HepG2 (cell line): ENCODE measurements at regions not wholly inside any gene's neighbourhood (a gene's known extent, or its start where the extent isn't known, plus 50 kb on each side); places are given as distances from the start of the nearest gene placed in this dataset.

Experiments used
- ATAC-seq: fragments of 200-7000 bp; cut with Tn5 transposase; 3 replicates; pipeline ENCODE4 v1.9.1; 2020; ENCODE audit warnings: mild to moderate bottlenecking, moderate library complexity
- BruUV-seq: library from RNA; stranded (reverse); fragments of 400-500 nt; replicated peaks from 2 replicates; lab custom pipeline; 2021; lab: Mats Ljungman, UMichigan
- CTCF ChIA-PET: fragments of 300-600 bp; formaldehyde crosslinking; extraction: SDS; loops from one replicate; lab custom pipeline; 2021; ENCODE audit warnings: low total read pairs, inconsistent platforms, low intra/inter-chr PET ratio; lab: Yijun Ruan, JAX
- POLR2A ChIA-PET: fragments of 350-600 bp; sonication (Branson Sonifier 250); formaldehyde crosslinking; loops from one replicate; lab custom pipeline; 2020; ENCODE audit warnings: antibody characterized with exemption, inconsistent platforms; lab: Yijun Ruan, JAX
- DNase-seq: peaks from one replicate; pipeline ENCODE4 v3.0.0-alpha.2; 2015; ENCODE audit warnings: low spot score
- FAIRE-seq: peaks from 3 replicates; lab custom pipeline; 2011; peaks lifted over from hg19 to GRCh38; lab: Jason Lieb, UNC
- H2AFZ ChIP-seq: one replicate; pipeline ENCODE4 v1.6.1; 2011; ENCODE audit warnings: low read length, inconsistent platforms
- H3K27ac ChIP-seq: fragments of 300-600 bp; 3 replicates; pipeline ENCODE4 v1.8.0; 2011; ENCODE audit warnings: mixed run types, mild to moderate bottlenecking, mixed read lengths, low read length, inconsistent platforms; ENCODE audit not compliant: insufficient read depth; ENCODE audit errors: extremely low read length
- H3K27me3 ChIP-seq, 2 experiments: fragments of 200-600 bp in 1 of 2; 2 replicates in 1 of 2; 3 replicates in 1 of 2; pipeline versions ENCODE4 v1.6.0 to v1.8.0; 2011; ENCODE audit warnings: low read length in 2 of 2, mild to moderate bottlenecking in 2 of 2, moderate library complexity in 2 of 2, inconsistent platforms in 1 of 2; ENCODE audit not compliant: insufficient read depth in 2 of 2, control insufficient read depth in 1 of 2
- H3K36me3 ChIP-seq, 2 experiments: fragments of 200-600 bp in 1 of 2; replicated peaks in 1 of 2; 2 replicates in 1 of 2; 3 replicates in 1 of 2; pipeline versions ENCODE4 v1.5.1 to v1.8.0; 2011; ENCODE audit warnings: low read length in 2 of 2, inconsistent platforms in 1 of 2; ENCODE audit not compliant: insufficient read depth in 2 of 2, control insufficient read depth in 1 of 2
- H3K4me1 ChIP-seq: 2 replicates; pipeline ENCODE4 v1.5.1; 2012; ENCODE audit warnings: low read length, inconsistent platforms; ENCODE audit not compliant: insufficient read depth
- H3K4me2 ChIP-seq: 2 replicates; pipeline ENCODE4 v1.6.0; 2011; ENCODE audit warnings: low read depth, low read length, inconsistent platforms
- H3K4me3 ChIP-seq, 3 experiments: fragments of 200-600 bp in 1 of 3; sonication (generic), shearing (Covaris generic) in 1 of 3; replicated peaks in 1 of 3; 2 replicates each; pipeline ENCODE4 v1.5.1; 2011 to 2016; ENCODE audit warnings: low read length in 3 of 3, inconsistent platforms in 2 of 3, low read depth in 2 of 3, mild to moderate bottlenecking in 2 of 3, control low read depth in 1 of 3, mixed read lengths in 1 of 3; ENCODE audit not compliant: insufficient read depth in 1 of 3
- H3K79me2 ChIP-seq: one replicate; pipeline ENCODE4 v1.6.1; 2011; ENCODE audit warnings: low read length, inconsistent platforms; ENCODE audit not compliant: insufficient read depth
- H3K9ac ChIP-seq: 2 replicates; pipeline ENCODE4 v1.6.0; 2011; ENCODE audit warnings: mild to moderate bottlenecking, low read depth, low read length, inconsistent platforms; ENCODE audit not compliant: insufficient read depth
- H3K9me3 ChIP-seq: 2 replicates; pipeline ENCODE4 v1.5.1; 2012; ENCODE audit warnings: mild to moderate bottlenecking, low read length
- H4K20me1 ChIP-seq: 2 replicates; pipeline ENCODE4 v1.6.0; 2011; ENCODE audit warnings: inconsistent platforms, mild to moderate bottlenecking, low read length, moderate library complexity; ENCODE audit not compliant: insufficient read depth
- ATF3 ChIP-seq: sonication (generic); formaldehyde crosslinking; IDR thresholded peaks from 2 replicates; pipeline ENCODE4 v1.4.0; 2020; ENCODE audit warnings: missing genetic modification reagents
- EEA1 ChIP-seq: sonication (generic); formaldehyde crosslinking; IDR thresholded peaks from 2 replicates; pipeline ENCODE4 v1.5.1; 2020; ENCODE audit warnings: mild to moderate bottlenecking, missing genetic modification reagents, borderline replicate concordance
- MLX ChIP-seq: IDR thresholded peaks from 2 replicates; pipeline ENCODE4 v1.6.1; 2016
- RNF2 ChIP-seq: fragments of 450-650 bp; conservative IDR thresholded peaks from 2 replicates; pipeline ENCODE4 v1.6.1; 2016; ENCODE audit warnings: low read depth
- RXRA ChIP-seq: sonication (generic); formaldehyde crosslinking; IDR thresholded peaks from 2 replicates; pipeline ENCODE4 v1.5.1; 2020; ENCODE audit warnings: missing genetic modification reagents
- SIX1 ChIP-seq: sonication (generic); formaldehyde crosslinking; IDR thresholded peaks from 2 replicates; pipeline ENCODE4 v1.4.0; 2020; ENCODE audit warnings: missing genetic modification reagents, borderline replicate concordance
- SMARCE1 ChIP-seq: fragments of 450-650 bp; IDR thresholded peaks from 2 replicates; pipeline ENCODE4 v1.6.1; 2017; ENCODE audit warnings: borderline replicate concordance
- ZBTB26 ChIP-seq: IDR thresholded peaks from 2 replicates; pipeline ENCODE4 v1.6.1; 2016; ENCODE audit warnings: missing compliant biosample characterization, missing genetic modification reagents, borderline replicate concordance
- ZBTB37 ChIP-seq: sonication (generic); formaldehyde crosslinking; IDR thresholded peaks from 2 replicates; pipeline ENCODE4 v1.4.0; 2020; ENCODE audit warnings: mild to moderate bottlenecking, missing genetic modification reagents
- ZNF501 ChIP-seq: sonication (generic); formaldehyde crosslinking; IDR thresholded peaks from 2 replicates; pipeline ENCODE4 v1.5.1; 2020; ENCODE audit warnings: mild to moderate bottlenecking, moderate library complexity, missing genetic modification reagents
- WGBS: methylation state at CpG from one replicate; pipeline ENCODE4 v1.1.6; 2017; ENCODE audit warnings: low lambda C conversion rate; 5-methylcytosine and 5-hydroxymethylcytosine counted together
- in situ Hi-C: cut with HindIII; loops from 2 replicates; pipeline ENCODE4 v1.10.0; 2017; ENCODE audit warnings: low pct_unique_long_range_greater_than_20kb; ENCODE audit not compliant: extremely low pct_ligation_motif_present
- intact Hi-C: fragments of 100-400 bp; cut with micrococcal nuclease; formaldehyde crosslinking; loops from one replicate; pipeline ENCODE4 v1.10.0; 2022; ENCODE audit not compliant: unreplicated experiment

GRCh38 chr12:124625867-124626675 lies 58.7 kb upstream of the NCOR2 start:
- Histone ChIP-seq H3K36me3 (no peaks in the 10 kb centered on the region), H3K9ac (no peak overlapping the region), H4K20me1 (no peaks in the 10 kb centered on the region), H3K4me2 (no peak overlapping the region), H3K27me3 (peaks cover 2 to 58% of the 10 kb centered on the region in 2 experiments; a peak in 4 of 5 replicates), H3K9me3 (no peaks in the 10 kb centered on the region), H2AFZ (no peak overlapping the region), H3K4me1 (peaks cover 17% of the 10 kb centered on the region), H3K27ac (no peak overlapping the region), H3K4me3 (no peak overlapping the region), H3K79me2 (no peaks in the 10 kb centered on the region)
- in situ Hi-C loops (no loop called here), intact Hi-C loops (no loop called here)
- ChIA-PET POLR2A (no interaction called here), CTCF (no interaction called here)
- FAIRE-seq (no peak), DNase-seq (peak; percentile 16), ATAC-seq (peak; percentile 39; the same call in 2 of the 3 replicates)
- BruUV-seq: no TSS peak
- WGBS: 9% methylated on average over 13 of the region's 15 CpGs
- TF ChIP-seq ATF3 (no peak), RXRA (CRISPR knock-in tag) (peak; percentile 35; the same call in 1 of the 2 replicates)

- Histone ChIP-seq H3K36me3 (no peaks in the 10 kb centered on the region), H3K4me1 (peaks cover 17% of the 10 kb centered on the region), H4K20me1 (no peaks in the 10 kb centered on the region), H3K27ac (no peak overlapping the region), H3K27me3 (peaks cover 2 to 54% of the 10 kb centered on the region in 2 experiments; a peak in 3 of 5 replicates), H3K79me2 (no peaks in the 10 kb centered on the region), H2AFZ (no peak overlapping the region), H3K4me3 (no peak overlapping the region), H3K4me2 (no peak overlapping the region), H3K9ac (no peak overlapping the region), H3K9me3 (no peaks in the 10 kb centered on the region)
- FAIRE-seq (no peak), DNase-seq (no peak), ATAC-seq (no peak)
- POLR2A ChIA-PET: no interaction called here
- in situ Hi-C loops: no loop called here
- no TSS peak for BruUV-seq
- CTCF ChIA-PET: no interaction called here
- intact Hi-C loops: no loop called here
- 23% methylated on average over 7 of the region's 10 CpGs for WGBS
- TF ChIP-seq MLX (CRISPR knock-in tag): no peak
- no peak for TF ChIP-seq SMARCE1
- no peak for TF ChIP-seq ZBTB26
- TF ChIP-seq ZBTB37 (CRISPR knock-in tag): no peak
- no peak for TF ChIP-seq ZNF501 (CRISPR knock-in tag)
- no peak for TF ChIP-seq SIX1 (CRISPR knock-in tag)
- no peak for TF ChIP-seq EEA1 (CRISPR knock-in tag)
- TF ChIP-seq RNF2: no peak
These were observed 57.4 kb upstream of the NCOR2 start for GRCh38 chr12:124624823-124625222.
